ENCODE measurements at regions not wholly inside any gene's neighbourhood (a gene's known extent, or its start where the extent isn't known, plus 50 kb on each side); places are given as distances from the start of the nearest gene placed in this dataset.

DNA sequence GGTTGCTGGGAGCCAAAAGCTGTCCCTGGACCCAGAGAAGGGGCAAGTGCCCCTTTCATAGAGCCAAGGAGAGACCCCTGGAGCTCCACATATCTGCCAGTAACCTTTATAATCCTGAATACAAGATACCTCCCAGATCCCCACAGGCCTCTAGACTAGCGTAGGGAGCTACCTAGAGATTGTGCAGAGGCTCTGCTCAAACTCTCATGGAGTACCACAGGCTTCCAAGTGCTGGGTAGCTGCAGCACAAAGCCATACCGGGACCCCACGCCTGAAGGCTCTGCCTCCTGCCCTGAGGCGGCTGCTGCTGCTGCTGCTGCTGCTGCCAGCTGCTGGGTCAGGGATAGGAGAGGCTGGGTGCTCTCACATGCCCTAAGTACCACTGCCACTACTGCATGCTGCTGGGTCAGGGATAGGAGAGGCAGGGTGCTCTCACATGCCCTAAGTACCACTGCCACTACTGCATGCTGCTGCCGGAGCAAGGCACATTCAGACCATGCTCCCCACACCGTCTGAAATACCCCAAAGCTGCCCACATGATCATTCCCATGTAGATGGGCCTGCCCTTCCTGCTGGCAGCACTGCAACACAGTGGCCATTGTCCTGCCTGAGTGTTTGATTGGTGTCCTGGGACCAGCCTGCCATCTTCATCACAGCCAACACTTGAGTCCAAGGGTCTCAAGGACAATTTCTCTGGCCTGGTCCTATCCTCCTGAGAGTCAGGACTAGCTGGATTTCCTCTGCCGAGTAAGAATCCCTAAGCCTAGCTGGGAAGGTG is 1434.3 kb upstream of the ADGRB3 start:
- H3K4me1 Mint-ChIP-seq, result no peaks in the 10 kb centered on the region
- no peak overlapping the region for H3K4me3 Mint-ChIP-seq
- TF ChIP-seq, protein P1, sequence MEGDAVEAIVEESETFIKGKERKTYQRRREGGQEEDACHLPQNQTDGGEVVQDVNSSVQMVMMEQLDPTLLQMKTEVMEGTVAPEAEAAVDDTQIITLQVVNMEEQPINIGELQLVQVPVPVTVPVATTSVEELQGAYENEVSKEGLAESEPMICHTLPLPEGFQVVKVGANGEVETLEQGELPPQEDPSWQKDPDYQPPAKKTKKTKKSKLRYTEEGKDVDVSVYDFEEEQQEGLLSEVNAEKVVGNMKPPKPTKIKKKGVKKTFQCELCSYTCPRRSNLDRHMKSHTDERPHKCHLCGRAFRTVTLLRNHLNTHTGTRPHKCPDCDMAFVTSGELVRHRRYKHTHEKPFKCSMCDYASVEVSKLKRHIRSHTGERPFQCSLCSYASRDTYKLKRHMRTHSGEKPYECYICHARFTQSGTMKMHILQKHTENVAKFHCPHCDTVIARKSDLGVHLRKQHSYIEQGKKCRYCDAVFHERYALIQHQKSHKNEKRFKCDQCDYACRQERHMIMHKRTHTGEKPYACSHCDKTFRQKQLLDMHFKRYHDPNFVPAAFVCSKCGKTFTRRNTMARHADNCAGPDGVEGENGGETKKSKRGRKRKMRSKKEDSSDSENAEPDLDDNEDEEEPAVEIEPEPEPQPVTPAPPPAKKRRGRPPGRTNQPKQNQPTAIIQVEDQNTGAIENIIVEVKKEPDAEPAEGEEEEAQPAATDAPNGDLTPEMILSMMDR (IDR thresholded peaks at IDR 0.05; ENCODE audit: unreplicated experiment in 3 of 3), result no peak
- peaks cover 3% of the 10 kb centered on the region for H3K27me3 Mint-ChIP-seq (ENCODE audit: low read depth)
- peak overlapping the region in 1 of 3 experiments; percentile 65 for H3K27ac Mint-ChIP-seq
- H3K36me3 Mint-ChIP-seq (ENCODE audit: low read depth), result no peaks in the 10 kb centered on the region
- no peaks in the 10 kb centered on the region for H3K9me3 Mint-ChIP-seq

DNA sequence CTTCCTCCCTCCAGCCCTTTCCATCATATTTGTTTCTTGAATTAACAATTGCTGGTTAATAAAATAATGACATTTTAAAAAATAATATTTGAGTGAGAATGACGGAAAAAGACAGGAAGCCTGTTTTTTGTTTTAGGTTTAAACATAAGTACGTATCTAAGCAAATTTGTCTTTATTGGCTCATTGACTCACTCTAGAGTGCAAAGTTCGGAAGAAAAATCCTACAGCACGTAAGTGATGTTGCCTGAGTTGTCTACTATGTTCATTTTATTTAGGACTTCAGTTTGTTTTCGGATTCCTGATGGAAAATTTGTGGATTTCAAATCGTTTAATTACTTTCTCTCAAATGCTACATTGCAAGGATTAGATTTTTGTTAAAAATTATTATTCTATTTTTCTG is 1435.7 kb upstream of the ADGRB3 start:
- Mint-ChIP-seq H3K4me1 (no peaks in the 10 kb centered on the region), H3K4me3 (no peak overlapping the region), H3K9me3 (no peaks in the 10 kb centered on the region), H3K27me3 (ENCODE audit: low read depth) (peaks cover 3% of the 10 kb centered on the region), H3K36me3 (ENCODE audit: low read depth) (no peaks in the 10 kb centered on the region), H3K27ac (no peak overlapping the region)
- TF ChIP-seq, protein P1 (IDR thresholded peaks at IDR 0.05; ENCODE audit: unreplicated experiment in 3 of 3), result no peak

- no peak overlapping the region for H3K4me3 Mint-ChIP-seq
- TF ChIP-seq, protein P1 (IDR thresholded peaks at IDR 0.05; ENCODE audit: unreplicated experiment in 3 of 3), result no peak
- no peak overlapping the region for H3K27ac Mint-ChIP-seq
- H3K36me3 Mint-ChIP-seq (ENCODE audit: low read depth), result no peaks in the 10 kb centered on the region
- no peaks in the 10 kb centered on the region for H3K4me1 Mint-ChIP-seq
- no peaks in the 10 kb centered on the region for H3K9me3 Mint-ChIP-seq
- no peaks in the 10 kb centered on the region for H3K27me3 Mint-ChIP-seq (ENCODE audit: low read depth)
Observed at GRCh38 chr6:67190733-67191132, 1444.3 kb upstream of the ADGRB3 start.

- no peak overlapping the region for H3K4me3 Mint-ChIP-seq
- no peak overlapping the region for H3K27ac Mint-ChIP-seq
- no peaks in the 10 kb centered on the region for H3K36me3 Mint-ChIP-seq (ENCODE audit: low read depth)
- H3K27me3 Mint-ChIP-seq (ENCODE audit: low read depth), result no peaks in the 10 kb centered on the region
- TF ChIP-seq, protein P1 (IDR thresholded peaks at IDR 0.05; ENCODE audit: unreplicated experiment in 3 of 3), result no peak
- no peaks in the 10 kb centered on the region for H3K9me3 Mint-ChIP-seq
- no peaks in the 10 kb centered on the region for H3K4me1 Mint-ChIP-seq
Observed at GRCh38 chr6:67184405-67184804, 1450.7 kb upstream of the ADGRB3 start.

- H3K36me3 Mint-ChIP-seq (ENCODE audit: low read depth), result no peaks in the 10 kb centered on the region
- H3K27ac Mint-ChIP-seq, result no peak overlapping the region
- TF ChIP-seq, protein P1 (IDR thresholded peaks at IDR 0.05; ENCODE audit: unreplicated experiment in 3 of 3), result no peak
- no peaks in the 10 kb centered on the region for H3K4me1 Mint-ChIP-seq
- no peaks in the 10 kb centered on the region for H3K27me3 Mint-ChIP-seq (ENCODE audit: low read depth)
- H3K4me3 Mint-ChIP-seq, result no peak overlapping the region
- H3K9me3 Mint-ChIP-seq, result no peaks in the 10 kb centered on the region
Observed at GRCh38 chr6:67175101-67175500, 1460.0 kb upstream of the ADGRB3 start.

DNA sequence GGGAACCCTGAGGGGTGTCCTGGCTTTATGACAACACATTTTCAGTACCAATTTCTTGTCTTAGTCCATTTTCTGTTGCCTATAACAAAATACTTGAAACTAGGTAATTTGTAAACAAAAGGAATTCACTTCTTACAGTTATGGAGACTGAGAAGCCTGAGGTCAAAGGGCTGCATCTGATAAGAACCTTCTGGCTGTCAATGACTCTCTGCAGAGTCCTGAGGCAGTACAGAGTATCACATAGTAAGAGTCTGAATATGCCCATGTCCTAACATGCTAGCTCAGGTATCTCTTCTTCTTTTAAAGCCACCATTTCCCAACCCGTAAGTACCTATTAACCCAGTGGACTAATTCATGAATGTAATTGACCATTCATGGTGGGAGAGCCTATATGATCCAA is 1458.6 kb upstream of the EYS start:
- Mint-ChIP-seq H3K4me1 (no peaks in the 10 kb centered on the region), H3K36me3 (ENCODE audit: low read depth) (no peaks in the 10 kb centered on the region), H3K27me3 (ENCODE audit: low read depth) (peaks cover 4% of the 10 kb centered on the region), H3K4me3 (no peak overlapping the region), H3K27ac (no peak overlapping the region), H3K9me3 (peaks cover 5% of the 10 kb centered on the region)
- TF ChIP-seq, protein P1 (IDR thresholded peaks at IDR 0.05; ENCODE audit: unreplicated experiment in 3 of 3), result no peak

Measured in nephron (organoid).